ENCODE measurements at regions not wholly inside any gene's neighbourhood (a gene's known extent, or its start where the extent isn't known, plus 50 kb on each side); places are given as distances from the start of the nearest gene placed in this dataset.

GRCh38 chr4:31416498-31416897 is 696.3 kb downstream of the PCDH7 start:
- TF ChIP-seq, protein P1, sequence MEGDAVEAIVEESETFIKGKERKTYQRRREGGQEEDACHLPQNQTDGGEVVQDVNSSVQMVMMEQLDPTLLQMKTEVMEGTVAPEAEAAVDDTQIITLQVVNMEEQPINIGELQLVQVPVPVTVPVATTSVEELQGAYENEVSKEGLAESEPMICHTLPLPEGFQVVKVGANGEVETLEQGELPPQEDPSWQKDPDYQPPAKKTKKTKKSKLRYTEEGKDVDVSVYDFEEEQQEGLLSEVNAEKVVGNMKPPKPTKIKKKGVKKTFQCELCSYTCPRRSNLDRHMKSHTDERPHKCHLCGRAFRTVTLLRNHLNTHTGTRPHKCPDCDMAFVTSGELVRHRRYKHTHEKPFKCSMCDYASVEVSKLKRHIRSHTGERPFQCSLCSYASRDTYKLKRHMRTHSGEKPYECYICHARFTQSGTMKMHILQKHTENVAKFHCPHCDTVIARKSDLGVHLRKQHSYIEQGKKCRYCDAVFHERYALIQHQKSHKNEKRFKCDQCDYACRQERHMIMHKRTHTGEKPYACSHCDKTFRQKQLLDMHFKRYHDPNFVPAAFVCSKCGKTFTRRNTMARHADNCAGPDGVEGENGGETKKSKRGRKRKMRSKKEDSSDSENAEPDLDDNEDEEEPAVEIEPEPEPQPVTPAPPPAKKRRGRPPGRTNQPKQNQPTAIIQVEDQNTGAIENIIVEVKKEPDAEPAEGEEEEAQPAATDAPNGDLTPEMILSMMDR (IDR thresholded peaks at IDR 0.05; ENCODE audit: poor library complexity): no peak
- TF ChIP-seq EZH2phosphoT487 (IDR thresholded peaks at IDR 0.05; ENCODE audit: low read depth, severe bottlenecking, unreplicated experiment): no peak
